B cell (primary cell): ENCODE measurements at regions not wholly inside any gene's neighbourhood (a gene's known extent, or its start where the extent isn't known, plus 50 kb on each side); places are given as distances from the start of the nearest gene placed in this dataset.

Experiments
- ATAC-seq: fragments of 200-7000 bp; cut with Tn5 transposase; one replicate; pipeline ENCODE4 v1.10.0; 2021; ENCODE audit warnings: low read depth, mild to moderate bottlenecking, moderate number of reproducible peaks, moderate library complexity
- CTCF ChIA-PET: fragments of 350-600 bp; sonication (Branson Sonifier 250); formaldehyde crosslinking; loops from one replicate; lab custom pipeline; 2021; ENCODE audit warnings: antibody characterized with exemption, inconsistent platforms; lab: Charles Lee
- POLR2A ChIA-PET: fragments of 350-600 bp; sonication (Branson Sonifier 250); formaldehyde crosslinking; loops from one replicate; lab custom pipeline; 2021; ENCODE audit warnings: antibody characterized with exemption; lab: Charles Lee
- DNase-seq: peaks from one replicate; pipeline ENCODE4 v3.0.0; 2013
- H2AFZ ChIP-seq: 2 replicates; pipeline ENCODE4 v1.6.1; 2012; ENCODE audit warnings: mild to moderate bottlenecking, low read depth, low read length; ENCODE audit not compliant: insufficient read depth, poor library complexity, severe bottlenecking
- H3K27ac ChIP-seq, 2 donors: 1 replicate in 1 of 2; 2 replicates in 1 of 2; pipeline ENCODE4 v1.5.1; 2012 to 2013; ENCODE audit warnings: low read length in 2 of 2, mild to moderate bottlenecking in 2 of 2, moderate library complexity in 1 of 2
- H3K27me3 ChIP-seq, 4 experiments: fragments of 200-600 bp in 1 of 4; sonication (generic) in 1 of 4; replicated peaks in 1 of 4; 1 replicate in 2 of 4; 2 replicates in 2 of 4; pipeline versions ENCODE4 v1.6.1 to v1.7.0; 2013 to 2016; ENCODE audit warnings: low read length in 3 of 4, mild to moderate bottlenecking in 2 of 4, mixed read lengths in 1 of 4, moderate library complexity in 1 of 4; ENCODE audit not compliant: insufficient read depth in 4 of 4, control insufficient read depth in 3 of 4; ENCODE audit errors: control extremely low read depth in 1 of 4
- H3K36me3 ChIP-seq, 2 experiments: replicated peaks in 1 of 2; 1 replicate in 1 of 2; 2 replicates in 1 of 2; pipeline versions ENCODE4 v1.6.1 to v1.7.1; 2013; ENCODE audit warnings: low read length in 1 of 2; ENCODE audit not compliant: insufficient read depth in 2 of 2, control insufficient read depth in 1 of 2; ENCODE audit errors: control extremely low read depth in 1 of 2, extremely low read depth in 1 of 2
- H3K4me1 ChIP-seq, 2 donors: fragments of 200-600 bp in 1 of 2; sonication (generic) in 1 of 2; 1 replicate in 1 of 2; 2 replicates in 1 of 2; pipeline versions ENCODE4 v1.5.1 to v1.6.1; 2013 to 2017; ENCODE audit warnings: low read length in 2 of 2; ENCODE audit not compliant: control insufficient read depth in 2 of 2, insufficient read depth in 2 of 2
- H3K4me2 ChIP-seq: replicated peaks from 2 replicates; pipeline ENCODE3; 2012; ENCODE audit warnings: mild to moderate bottlenecking, low read depth, low read length; ENCODE audit not compliant: poor library complexity, severe bottlenecking
- H3K4me3 ChIP-seq, 5 experiments: fragments of 200-600 bp in 1 of 5; sonication (generic) in 1 of 5; 1 replicate in 3 of 5; 2 replicates in 2 of 5; pipeline versions ENCODE4 v1.5.1 to v1.7.0; 2011 to 2016; ENCODE audit warnings: low read length in 4 of 5, mild to moderate bottlenecking in 4 of 5, low read depth in 2 of 5, control low read depth in 1 of 5, moderate library complexity in 1 of 5; ENCODE audit not compliant: insufficient read depth in 1 of 5; ENCODE audit errors: control extremely low read depth in 1 of 5, extremely low read depth in 1 of 5
- H3K79me2 ChIP-seq: fragments of 200-600 bp; sonication (generic); one replicate; pipeline ENCODE4 v1.6.0; 2016; ENCODE audit warnings: low read length; ENCODE audit not compliant: control insufficient read depth, insufficient read depth
- H3K9ac ChIP-seq: fragments of 200-600 bp; sonication (generic); 2 replicates; pipeline ENCODE4 v1.6.1; 2017; ENCODE audit warnings: mild to moderate bottlenecking, low read length, moderate library complexity
- H3K9me3 ChIP-seq, 3 donors: one replicate each; pipeline versions ENCODE4 v1.6.1 to v1.7.1; 2013; ENCODE audit warnings: low read length in 2 of 3; ENCODE audit not compliant: control insufficient read depth in 2 of 3, insufficient read depth in 1 of 3; ENCODE audit errors: control extremely low read depth in 1 of 3
- H4K20me1 ChIP-seq: 2 replicates; pipeline ENCODE4 v1.6.0; 2012; ENCODE audit warnings: mild to moderate bottlenecking, low read length; ENCODE audit not compliant: insufficient read depth, control insufficient read depth, poor library complexity, severe bottlenecking
- H3K27ac Mint-ChIP-seq: one replicate; pipeline ENCODE4 v1.8.0; 2021; ENCODE audit warnings: mixed read lengths
- H3K27me3 Mint-ChIP-seq: one replicate; pipeline ENCODE4 v1.8.0; 2021; ENCODE audit warnings: mixed read lengths
- H3K4me1 Mint-ChIP-seq: one replicate; pipeline ENCODE4 v1.8.0; 2021; ENCODE audit warnings: mixed read lengths
- H3K4me3 Mint-ChIP-seq: one replicate; pipeline ENCODE4 v1.8.0; 2021; ENCODE audit warnings: mixed read lengths
- H3K9me3 Mint-ChIP-seq: one replicate; pipeline ENCODE4 v1.8.0; 2022; ENCODE audit warnings: mixed read lengths; ENCODE audit not compliant: insufficient read depth
- EZH2 ChIP-seq: IDR thresholded peaks from 2 replicates; pipeline ENCODE4 v1.6.1; 2012; ENCODE audit warnings: borderline replicate concordance, low read depth, mild to moderate bottlenecking, moderate library complexity, low read length; ENCODE audit not compliant: insufficient read depth, poor library complexity, severe bottlenecking
- WGBS: methylation state at CpG from one replicate; pipeline ENCODE4 v1.1.5; 2013; ENCODE audit warnings: missing lambda C conversion rate; ENCODE audit not compliant: insufficient coverage; 5-methylcytosine and 5-hydroxymethylcytosine counted together
- intact Hi-C: fragments of 100-400 bp; cut with micrococcal nuclease; formaldehyde crosslinking; loops from one replicate; pipeline ENCODE4 v1.10.0; 2022
- TF ChIP-seq, protein P1 (sequence below): fragments of 200-600 bp; IDR thresholded peaks from one replicate; pipeline ENCODE4 v1.8.0; 2022; ENCODE audit warnings: antibody characterized with exemption, mild to moderate bottlenecking

DNA sequence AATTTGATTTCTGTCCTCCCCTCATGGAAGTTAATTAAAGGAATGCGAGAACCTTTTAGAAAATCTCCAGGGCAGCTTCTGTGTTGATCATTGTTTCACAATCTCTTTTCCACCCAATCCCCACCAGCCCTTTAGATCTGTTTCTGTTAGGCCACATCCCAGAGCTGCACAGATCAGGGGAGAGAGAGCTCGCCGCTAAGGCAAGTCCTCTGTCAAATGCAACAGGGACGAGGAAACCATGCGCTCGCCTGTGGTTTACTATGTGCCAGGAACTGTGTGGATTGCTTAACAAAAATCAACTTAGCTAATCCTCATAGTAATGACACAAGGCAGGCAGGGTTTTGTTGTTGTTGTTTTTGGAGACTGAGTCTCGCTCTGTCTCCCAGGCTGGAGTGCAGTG, 115.4 kb downstream of the SALL1 start:
- no peak overlapping the region for H2AFZ ChIP-seq
- H3K9ac ChIP-seq = no peak overlapping the region
- no peaks in the 10 kb centered on the region for H3K36me3 ChIP-seq
- ChIA-PET POLR2A (no interaction called here), CTCF (no interaction called here)
- TF ChIP-seq EZH2 = no peak
- TF ChIP-seq, protein P1, sequence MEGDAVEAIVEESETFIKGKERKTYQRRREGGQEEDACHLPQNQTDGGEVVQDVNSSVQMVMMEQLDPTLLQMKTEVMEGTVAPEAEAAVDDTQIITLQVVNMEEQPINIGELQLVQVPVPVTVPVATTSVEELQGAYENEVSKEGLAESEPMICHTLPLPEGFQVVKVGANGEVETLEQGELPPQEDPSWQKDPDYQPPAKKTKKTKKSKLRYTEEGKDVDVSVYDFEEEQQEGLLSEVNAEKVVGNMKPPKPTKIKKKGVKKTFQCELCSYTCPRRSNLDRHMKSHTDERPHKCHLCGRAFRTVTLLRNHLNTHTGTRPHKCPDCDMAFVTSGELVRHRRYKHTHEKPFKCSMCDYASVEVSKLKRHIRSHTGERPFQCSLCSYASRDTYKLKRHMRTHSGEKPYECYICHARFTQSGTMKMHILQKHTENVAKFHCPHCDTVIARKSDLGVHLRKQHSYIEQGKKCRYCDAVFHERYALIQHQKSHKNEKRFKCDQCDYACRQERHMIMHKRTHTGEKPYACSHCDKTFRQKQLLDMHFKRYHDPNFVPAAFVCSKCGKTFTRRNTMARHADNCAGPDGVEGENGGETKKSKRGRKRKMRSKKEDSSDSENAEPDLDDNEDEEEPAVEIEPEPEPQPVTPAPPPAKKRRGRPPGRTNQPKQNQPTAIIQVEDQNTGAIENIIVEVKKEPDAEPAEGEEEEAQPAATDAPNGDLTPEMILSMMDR = no peak
- H3K4me2 ChIP-seq = no peak overlapping the region
- 90% methylated on average over 2 of the region's 7 CpGs for WGBS
- peaks cover 13% of the 10 kb centered on the region for H3K27me3 Mint-ChIP-seq
- no peaks in the 10 kb centered on the region for H3K9me3 Mint-ChIP-seq
- ATAC-seq (no peak), DNase-seq (no peak)
- H3K4me1 ChIP-seq = no peaks in the 10 kb centered on the region
- no peaks in the 10 kb centered on the region for H3K79me2 ChIP-seq
- peaks cover 0 to 6% (median 0%) of the 10 kb centered on the region in 3 donors for H3K9me3 ChIP-seq
- no peak overlapping the region for H3K4me3 Mint-ChIP-seq
- no peaks in the 10 kb centered on the region for H3K4me1 Mint-ChIP-seq
- no peak overlapping the region for H3K27ac Mint-ChIP-seq
- H3K4me3 ChIP-seq = no peak overlapping the region
- H3K27me3 ChIP-seq = no peaks in the 10 kb centered on the region
- no peak overlapping the region for H3K27ac ChIP-seq
- no peaks in the 10 kb centered on the region for H4K20me1 ChIP-seq
- intact Hi-C loops = no loop called here

DNA sequence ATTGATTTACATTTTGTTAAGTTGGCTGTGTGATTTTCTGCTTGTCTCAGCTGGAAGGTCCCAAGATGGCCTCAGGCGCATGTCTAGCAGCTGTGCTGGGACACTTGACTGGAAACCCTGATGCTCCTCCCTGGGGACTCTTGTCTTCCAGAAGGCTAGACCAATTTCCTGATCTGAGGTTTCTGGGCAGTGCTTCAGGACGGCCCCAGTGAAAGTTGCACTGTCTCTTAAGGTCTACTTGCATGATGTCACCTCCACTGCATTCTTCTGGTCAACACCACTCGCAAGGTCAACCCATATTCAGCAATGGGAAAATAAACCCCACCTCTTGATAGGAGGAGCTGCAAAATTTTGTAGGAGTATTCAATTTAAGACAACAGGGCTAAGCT, 116.0 kb downstream of the SALL1 start:
- ChIA-PET POLR2A (no interaction called here), CTCF (no interaction called here)
- TF ChIP-seq EZH2 = no peak
- H3K4me2 ChIP-seq = no peak overlapping the region
- H3K4me3 Mint-ChIP-seq = no peak overlapping the region
- no peaks in the 10 kb centered on the region for H3K4me1 ChIP-seq
- no peak overlapping the region for H3K9ac ChIP-seq
- intact Hi-C loops = no loop called here
- H3K79me2 ChIP-seq = no peaks in the 10 kb centered on the region
- 23% methylated on average over 2 of the region's 3 CpGs for WGBS
- H4K20me1 ChIP-seq = no peaks in the 10 kb centered on the region
- DNase-seq = no peak
- no peak overlapping the region for H3K4me3 ChIP-seq
- no peaks in the 10 kb centered on the region for H3K36me3 ChIP-seq
- H3K4me1 Mint-ChIP-seq = no peaks in the 10 kb centered on the region
- H3K9me3 ChIP-seq = peaks cover 0 to 6% (median 0%) of the 10 kb centered on the region in 3 donors
- H3K27me3 ChIP-seq = no peaks in the 10 kb centered on the region
- H3K27ac ChIP-seq = no peak overlapping the region
- H3K27ac Mint-ChIP-seq = no peak overlapping the region
- peaks cover 9% of the 10 kb centered on the region for H3K27me3 Mint-ChIP-seq
- no peak overlapping the region for H2AFZ ChIP-seq
- H3K9me3 Mint-ChIP-seq = no peaks in the 10 kb centered on the region
- no peak for ATAC-seq
